SK-N-SH treated with all-trans-retinoic acid at 6 μM for 48 hours (cell line): ENCODE measurements at regions not wholly inside any gene's neighbourhood (a gene's known extent, or its start where the extent isn't known, plus 50 kb on each side); places are given as distances from the start of the nearest gene placed in this dataset.

Experiments used
- ARNTL ChIP-seq: fragments of 450-650 bp; formaldehyde crosslinking; IDR thresholded peaks from 2 replicates; pipeline ENCODE4 v1.5.0; 2020; ENCODE audit warnings: low read depth, mild to moderate bottlenecking, moderate library complexity, borderline replicate concordance
- CREB5 ChIP-seq: fragments of 250-450 bp; sonication (Bioruptor Pico); IDR thresholded peaks from 2 replicates; pipeline ENCODE4 v1.5.1; 2020; ENCODE audit warnings: low read depth, mild to moderate bottlenecking, moderate library complexity
- CSDC2 ChIP-seq: fragments of 250-450 bp; sonication (Bioruptor Pico); IDR thresholded peaks from 2 replicates; pipeline ENCODE4 v1.5.0; 2020; ENCODE audit warnings: mild to moderate bottlenecking, moderate library complexity
- CSRNP3 ChIP-seq: fragments of 250-450 bp; sonication (Bioruptor Pico); IDR thresholded peaks from 2 replicates; pipeline ENCODE4 v1.5.1; 2021; ENCODE audit warnings: mild to moderate bottlenecking, moderate library complexity
- ESRRG ChIP-seq: fragments of 250-450 bp; sonication (Bioruptor Pico); IDR thresholded peaks from 2 replicates; pipeline ENCODE4 v1.6.1; 2021; ENCODE audit warnings: mild to moderate bottlenecking
- GLIS3 ChIP-seq: fragments of 250-450 bp; sonication (Bioruptor Pico); IDR thresholded peaks from 2 replicates; pipeline ENCODE4 v1.5.0; 2020; ENCODE audit warnings: mild to moderate bottlenecking, moderate library complexity
- PATZ1 ChIP-seq: fragments of 250-450 bp; sonication (Bioruptor Pico); IDR thresholded peaks from 2 replicates; pipeline ENCODE4 v1.8.0; 2020; ENCODE audit warnings: mild to moderate bottlenecking, moderate library complexity, borderline replicate concordance
- POU6F1 ChIP-seq: fragments of 250-450 bp; sonication (Bioruptor Pico); IDR thresholded peaks from 2 replicates; pipeline ENCODE4 v1.8.0; 2021; ENCODE audit warnings: low read depth, mild to moderate bottlenecking, moderate library complexity, borderline replicate concordance
- RARB ChIP-seq: fragments of 250-450 bp; sonication (Bioruptor Pico); IDR thresholded peaks from 2 replicates; pipeline ENCODE4 v1.8.0; 2021; ENCODE audit warnings: mild to moderate bottlenecking, moderate library complexity
- TOX ChIP-seq: fragments of 250-450 bp; sonication (Bioruptor Pico); IDR thresholded peaks from 2 replicates; pipeline ENCODE4 v1.8.0; 2021; ENCODE audit warnings: mild to moderate bottlenecking, moderate library complexity, borderline replicate concordance
- ZFP30 ChIP-seq: fragments of 450-650 bp; formaldehyde crosslinking; IDR thresholded peaks from 2 replicates; pipeline ENCODE4 v1.5.0; 2022; ENCODE audit warnings: mild to moderate bottlenecking, moderate library complexity
- ZNF565 ChIP-seq: fragments of 450-650 bp; formaldehyde crosslinking; conservative IDR thresholded peaks from 2 replicates; pipeline ENCODE4 v1.5.0; 2020; ENCODE audit warnings: low read depth, mild to moderate bottlenecking, moderate library complexity
- ZNF8 ChIP-seq: fragments of 450-650 bp; formaldehyde crosslinking; IDR thresholded peaks from 2 replicates; pipeline ENCODE4 v1.5.0; 2020; ENCODE audit warnings: mild to moderate bottlenecking, moderate library complexity

- TF ChIP-seq ZFP30 (CRISPR knock-in tag) (no peak), TOX (no peak), PATZ1 (no peak), RARB (CRISPR knock-in tag) (no peak), POU6F1 (CRISPR knock-in tag) (no peak), CREB5 (CRISPR knock-in tag) (no peak), ARNTL (CRISPR knock-in tag) (no peak), CSRNP3 (CRISPR knock-in tag) (no peak), GLIS3 (CRISPR knock-in tag) (no peak), ZNF565 (no peak), ESRRG (CRISPR knock-in tag) (no peak), ZNF8 (CRISPR knock-in tag) (no peak), CSDC2 (CRISPR knock-in tag) (no peak)
Observed at GRCh38 chr9:95725045-95725444, 150.4 kb upstream of the ERCC6L2 start.
